H1 (cell line): ENCODE measurements at regions not wholly inside any gene's neighbourhood (a gene's known extent, or its start where the extent isn't known, plus 50 kb on each side); places are given as distances from the start of the nearest gene placed in this dataset.

Experiments used
- CHD2 ChIP-seq: IDR thresholded peaks from 2 replicates; pipeline ENCODE4 v1.6.1; 2012; ENCODE audit warnings: low read length, improper control_type of control experiment
- NRF1 ChIP-seq: IDR thresholded peaks from 2 replicates; pipeline ENCODE4 v1.6.1; 2011; ENCODE audit warnings: mild to moderate bottlenecking, low read depth, low read length, improper control_type of control experiment
- TBP ChIP-seq: IDR thresholded peaks from 2 replicates; pipeline ENCODE4 v1.6.1; 2011; ENCODE audit warnings: low read depth, low read length, improper control_type of control experiment
- ZNF274 ChIP-seq: IDR thresholded peaks from 2 replicates; pipeline ENCODE4 v1.7.0; 2012; ENCODE audit warnings: low read length, borderline replicate concordance; ENCODE audit errors: extremely low read depth

DNA sequence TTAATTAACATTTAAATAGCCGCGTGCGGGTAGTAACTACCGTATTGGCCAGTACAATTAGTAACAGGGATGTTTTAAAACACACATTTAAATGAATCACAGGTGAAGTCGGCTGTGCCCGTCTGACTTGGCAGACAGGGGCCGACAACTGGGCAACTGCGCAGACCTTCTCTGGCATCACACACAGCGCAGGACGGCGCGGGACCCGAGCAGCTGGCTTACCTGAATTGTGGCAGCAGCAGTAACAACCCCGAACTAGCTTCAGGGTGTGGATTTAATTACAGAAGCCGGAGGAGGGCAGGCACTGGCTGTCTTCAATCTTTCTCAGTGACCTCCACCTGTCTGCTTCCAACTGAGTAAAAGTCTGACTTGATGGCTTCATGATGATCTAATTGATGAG, 91.7 kb downstream of the DACT2 start (continued):
- TF ChIP-seq TBP = no peak
- TF ChIP-seq NRF1 = no peak
- TF ChIP-seq ZNF274 = no peak
- no peak for TF ChIP-seq CHD2
